Activated T-helper 1 cell treated with anti-CD3 and anti-CD28 coated beads, Interleukin-12 subunit alpha, Interleukin-12 subunit beta, Interleukin-2, Interleukin-4 antibody, amounts not matched to agents 30 ng/mL and 10 ng/mL and 1 ng/mL, durations not matched to agents 14 hours and 24 hours and 36 hours (primary cell): ENCODE measurements at regions not wholly inside any gene's neighbourhood (a gene's known extent, or its start where the extent isn't known, plus 50 kb on each side); places are given as distances from the start of the nearest gene placed in this dataset.

Experiments
- DNase-seq: peaks from one replicate; pipeline ENCODE4 v3.0.0; 2021; ENCODE audit warnings: low spot score
- H3K27ac Mint-ChIP-seq: one replicate; pipeline ENCODE4 v1.8.0; 2021; ENCODE audit warnings: mild to moderate bottlenecking, mixed read lengths
- H3K27me3 Mint-ChIP-seq: one replicate; pipeline ENCODE4 v1.8.0; 2022; ENCODE audit warnings: mild to moderate bottlenecking, moderate library complexity, mixed read lengths; ENCODE audit not compliant: insufficient read depth
- H3K36me3 Mint-ChIP-seq: one replicate; pipeline ENCODE4 v1.8.0; 2021; ENCODE audit warnings: low read depth, mixed read lengths
- H3K4me1 Mint-ChIP-seq: one replicate; pipeline ENCODE4 v1.8.0; 2021; ENCODE audit warnings: low read depth, mixed read lengths
- H3K4me3 Mint-ChIP-seq: one replicate; pipeline ENCODE4 v1.8.0; 2021; ENCODE audit warnings: mild to moderate bottlenecking, moderate library complexity, mixed read lengths
- H3K9me3 Mint-ChIP-seq: one replicate; pipeline ENCODE4 v1.8.0; 2021; ENCODE audit warnings: mixed read lengths
- intact Hi-C: fragments of 100-400 bp; cut with micrococcal nuclease; formaldehyde crosslinking; loops from one replicate; pipeline ENCODE4 v1.15.1; 2024

GRCh38 chr7:115260381-115260780, 338.5 kb downstream of the MDFIC start:
- intact Hi-C loops = no loop called here

GRCh38 chr7:115252461-115252860, 330.6 kb downstream of the MDFIC start:
- Mint-ChIP-seq H3K36me3 (no peaks in the 10 kb centered on the region), H3K4me1 (no peaks in the 10 kb centered on the region), H3K9me3 (no peaks in the 10 kb centered on the region), H3K4me3 (no peak overlapping the region), H3K27ac (no peak overlapping the region), H3K27me3 (no peaks in the 10 kb centered on the region)
- DNase-seq = no peak
- intact Hi-C loops = no loop called here

More at GRCh38 chr7:115260381-115260780, 338.5 kb downstream of the MDFIC start:
- H3K27ac Mint-ChIP-seq = no peak overlapping the region
- H3K9me3 Mint-ChIP-seq = no peaks in the 10 kb centered on the region
- H3K27me3 Mint-ChIP-seq = peaks cover 6% of the 10 kb centered on the region
- no peaks in the 10 kb centered on the region for H3K4me1 Mint-ChIP-seq
- no peak for DNase-seq
- no peaks in the 10 kb centered on the region for H3K36me3 Mint-ChIP-seq
- no peak overlapping the region for H3K4me3 Mint-ChIP-seq

- Mint-ChIP-seq H3K27ac (no peak overlapping the region), H3K9me3 (no peaks in the 10 kb centered on the region), H3K27me3 (no peaks in the 10 kb centered on the region), H3K4me1 (no peaks in the 10 kb centered on the region), H3K36me3 (no peaks in the 10 kb centered on the region), H3K4me3 (no peak overlapping the region)
- no peak for DNase-seq
- intact Hi-C loops = no loop called here
Measured at GRCh38 chr7:115249080-115249479, 327.2 kb downstream of the MDFIC start.

GRCh38 chr7:115241151-115241550, 319.3 kb downstream of the MDFIC start:
- intact Hi-C loops = no loop called here
- peaks cover 2% of the 10 kb centered on the region for H3K27me3 Mint-ChIP-seq
- no peak for DNase-seq
- peaks cover 5% of the 10 kb centered on the region for H3K9me3 Mint-ChIP-seq
- H3K27ac Mint-ChIP-seq = no peak overlapping the region
- no peaks in the 10 kb centered on the region for H3K4me1 Mint-ChIP-seq
- H3K4me3 Mint-ChIP-seq = no peak overlapping the region
- H3K36me3 Mint-ChIP-seq = no peaks in the 10 kb centered on the region

- no peak for DNase-seq
- Mint-ChIP-seq H3K27ac (no peak overlapping the region), H3K36me3 (no peaks in the 10 kb centered on the region), H3K4me3 (no peak overlapping the region), H3K9me3 (peaks cover 9% of the 10 kb centered on the region), H3K4me1 (no peaks in the 10 kb centered on the region), H3K27me3 (peaks cover 2% of the 10 kb centered on the region)
- intact Hi-C loops = no loop called here
Measured at GRCh38 chr7:115240242-115240641, 318.3 kb downstream of the MDFIC start.

GRCh38 chr7:115235075-115235474, 313.2 kb downstream of the MDFIC start:
- H3K4me1 Mint-ChIP-seq = peaks cover 8% of the 10 kb centered on the region
- intact Hi-C loops = no loop called here
- H3K27ac Mint-ChIP-seq = no peak overlapping the region
- no peaks in the 10 kb centered on the region for H3K27me3 Mint-ChIP-seq
- H3K36me3 Mint-ChIP-seq = no peaks in the 10 kb centered on the region
- H3K9me3 Mint-ChIP-seq = peaks cover 4% of the 10 kb centered on the region
- no peak for DNase-seq
- H3K4me3 Mint-ChIP-seq = no peak overlapping the region

- peaks cover 4% of the 10 kb centered on the region for H3K9me3 Mint-ChIP-seq
- H3K36me3 Mint-ChIP-seq = no peaks in the 10 kb centered on the region
- H3K27ac Mint-ChIP-seq = no peak overlapping the region
- DNase-seq = no peak
- no peaks in the 10 kb centered on the region for H3K27me3 Mint-ChIP-seq
- peaks cover 8% of the 10 kb centered on the region for H3K4me1 Mint-ChIP-seq
- intact Hi-C loops = loop anchor here (5.0 kb wide), 1 partner anchor 317 kb away; no protein-coding TSS in a partner anchor
- no peak overlapping the region for H3K4me3 Mint-ChIP-seq
Measured at GRCh38 chr7:115233809-115234208, 311.9 kb downstream of the MDFIC start.

- Mint-ChIP-seq H3K4me1 (peaks cover 8% of the 10 kb centered on the region), H3K27ac (no peak overlapping the region), H3K36me3 (no peaks in the 10 kb centered on the region), H3K9me3 (peaks cover 4% of the 10 kb centered on the region), H3K27me3 (no peaks in the 10 kb centered on the region), H3K4me3 (no peak overlapping the region)
- intact Hi-C loops = loop anchor here (5.0 kb wide), 1 partner anchor 315 kb away; no protein-coding TSS in a partner anchor
- no peak for DNase-seq
Measured at GRCh38 chr7:115232041-115232440, 310.1 kb downstream of the MDFIC start.

- intact Hi-C loops = loop anchor here (5.0 kb wide), 1 partner anchor 314 kb away; no protein-coding TSS in a partner anchor
Measured at GRCh38 chr7:115230882-115231571, 309.1 kb downstream of the MDFIC start.

GRCh38 chr7:115229401-115230105, 307.7 kb downstream of the MDFIC start:
- no peak for DNase-seq

More at GRCh38 chr7:115230882-115231571, 309.1 kb downstream of the MDFIC start:
- Mint-ChIP-seq H3K9me3 (peaks cover 4% of the 10 kb centered on the region), H3K4me3 (no peak overlapping the region), H3K27me3 (no peaks in the 10 kb centered on the region), H3K4me1 (peaks cover 8% of the 10 kb centered on the region), H3K36me3 (no peaks in the 10 kb centered on the region), H3K27ac (no peak overlapping the region)
- DNase-seq = no peak

GRCh38 chr7:115227473-115228235, 305.8 kb downstream of the MDFIC start:
- H3K27ac Mint-ChIP-seq = no peak overlapping the region

More at GRCh38 chr7:115229401-115230105, 307.7 kb downstream of the MDFIC start:
- intact Hi-C loops = loop anchor here (5.0 kb wide), 1 partner anchor 312 kb away; no protein-coding TSS in a partner anchor
- H3K4me1 Mint-ChIP-seq = peaks cover 8% of the 10 kb centered on the region
- no peak overlapping the region for H3K27ac Mint-ChIP-seq
- H3K27me3 Mint-ChIP-seq = no peaks in the 10 kb centered on the region
- no peaks in the 10 kb centered on the region for H3K9me3 Mint-ChIP-seq
- no peak overlapping the region for H3K4me3 Mint-ChIP-seq
- H3K36me3 Mint-ChIP-seq = no peaks in the 10 kb centered on the region

GRCh38 chr7:115226410-115226809, 304.5 kb downstream of the MDFIC start:
- no peaks in the 10 kb centered on the region for H3K9me3 Mint-ChIP-seq

More at GRCh38 chr7:115227473-115228235, 305.8 kb downstream of the MDFIC start:
- Mint-ChIP-seq H3K27me3 (no peaks in the 10 kb centered on the region), H3K9me3 (no peaks in the 10 kb centered on the region), H3K4me1 (peaks cover 8% of the 10 kb centered on the region), H3K4me3 (no peak overlapping the region), H3K36me3 (no peaks in the 10 kb centered on the region)
- no peak for DNase-seq
- intact Hi-C loops = no loop called here

GRCh38 chr7:115224922-115225321, 303.0 kb downstream of the MDFIC start:
- H3K27me3 Mint-ChIP-seq = no peaks in the 10 kb centered on the region
- H3K9me3 Mint-ChIP-seq = no peaks in the 10 kb centered on the region
- H3K27ac Mint-ChIP-seq = no peak overlapping the region
- H3K4me3 Mint-ChIP-seq = no peak overlapping the region
- no peaks in the 10 kb centered on the region for H3K36me3 Mint-ChIP-seq
- H3K4me1 Mint-ChIP-seq = no peaks in the 10 kb centered on the region
- DNase-seq = no peak
- intact Hi-C loops = no loop called here

More at GRCh38 chr7:115226410-115226809, 304.5 kb downstream of the MDFIC start:
- Mint-ChIP-seq H3K36me3 (no peaks in the 10 kb centered on the region), H3K27ac (no peak overlapping the region), H3K27me3 (no peaks in the 10 kb centered on the region), H3K4me1 (peaks cover 6% of the 10 kb centered on the region), H3K4me3 (no peak overlapping the region)
- no peak for DNase-seq
- intact Hi-C loops = no loop called here
